Effector CD8-positive, alpha-beta T cell (primary cell): ENCODE measurements at regions not wholly inside any gene's neighbourhood (a gene's known extent, or its start where the extent isn't known, plus 50 kb on each side); places are given as distances from the start of the nearest gene placed in this dataset.
"Not testable (repeated sequence)": the region's sequence is repeated elsewhere in the genome, so short reads cannot be mapped to it uniquely, and the experiment has no call there.

Experiments used
- DNase-seq: peaks from one replicate; lab custom pipeline; 2025; lab: John Stamatoyannopoulos, UW

DNA sequence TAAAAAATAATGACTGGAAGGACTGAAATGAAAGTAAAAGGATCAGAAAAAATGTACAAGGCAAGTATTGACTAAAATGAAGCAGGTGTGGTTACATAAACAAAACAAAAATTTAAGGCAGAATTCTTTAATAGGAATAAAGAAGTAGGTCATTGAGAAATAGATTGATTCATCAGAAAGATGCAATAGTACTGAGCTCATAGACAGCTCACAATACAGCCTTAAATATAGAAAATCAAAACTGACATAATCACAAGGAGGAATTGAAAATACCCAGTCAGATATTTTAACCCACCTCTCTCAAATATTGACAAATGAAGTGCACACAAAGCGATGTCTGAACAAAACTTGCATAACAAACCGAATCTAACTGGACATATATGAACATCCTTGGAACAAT, 366.8 kb upstream of the DPYD start:
- DNase-seq, result no peak

- no peak for DNase-seq
These were observed 365.8 kb upstream of the DPYD start for GRCh38 chr1:98286656-98287055.

DNA sequence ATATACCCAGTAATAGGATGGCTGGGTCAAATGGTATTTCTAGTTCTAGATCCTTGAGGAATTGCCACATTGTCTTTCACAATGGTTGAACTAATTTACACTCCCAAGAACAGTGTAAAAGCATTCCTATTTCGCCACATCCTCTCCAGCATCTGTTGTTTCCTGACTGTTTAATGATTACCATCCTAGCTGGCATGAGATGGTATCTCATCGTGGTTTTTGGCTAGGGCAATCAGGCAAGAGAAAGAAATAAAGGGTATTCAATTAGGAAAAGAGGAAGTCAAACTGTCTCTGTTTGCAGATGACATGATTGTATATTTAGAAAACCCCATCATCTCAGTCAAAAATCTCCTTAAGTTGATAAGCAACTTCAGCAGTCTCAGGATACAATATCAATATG, 364.5 kb upstream of the DPYD start:
- DNase-seq, result not testable (repeated sequence)

- no peak for DNase-seq
These were observed 359.2 kb upstream of the DPYD start for GRCh38 chr1:98280049-98280448.

DNA sequence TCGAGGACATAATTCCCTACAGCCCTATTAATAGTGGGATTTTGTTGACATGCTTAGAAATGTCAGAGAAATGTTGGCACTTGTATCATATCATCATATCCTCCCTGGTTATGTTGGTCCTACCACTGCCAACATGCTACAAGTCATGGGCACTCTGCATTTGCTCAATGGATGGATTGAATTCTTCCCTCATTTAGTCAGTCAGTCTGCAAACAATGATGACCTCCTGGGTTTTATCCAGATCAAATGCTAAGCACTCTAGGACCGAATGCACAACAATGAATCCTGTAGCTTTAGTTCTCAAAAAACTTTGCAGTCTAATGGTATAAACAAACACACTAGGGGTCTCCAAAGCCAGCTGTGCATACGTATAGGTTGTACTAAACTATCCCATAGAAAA, 357.2 kb upstream of the DPYD start:
- no peak for DNase-seq

- DNase-seq, result no peak
These were observed 356.3 kb upstream of the DPYD start for GRCh38 chr1:98277118-98277517.

DNA sequence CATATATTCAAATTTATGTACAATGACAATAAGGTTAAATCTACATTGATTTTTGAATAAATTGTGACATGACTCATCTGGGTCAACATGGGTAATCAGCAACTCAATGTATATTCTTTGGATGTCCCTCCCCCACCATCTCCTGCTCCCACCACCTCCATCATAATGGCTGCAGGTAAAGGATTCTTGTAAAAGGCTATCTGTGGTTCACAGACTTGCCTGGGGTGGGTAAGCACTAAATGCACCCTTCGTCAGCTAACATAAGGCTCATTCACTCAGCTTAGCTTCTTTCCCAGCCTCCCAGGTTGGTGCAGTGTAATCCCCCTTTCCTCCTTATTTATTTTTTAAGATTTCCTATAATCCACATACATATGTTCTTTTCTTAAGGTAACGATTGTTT, 355.7 kb upstream of the DPYD start:
- DNase-seq, result no peak

DNA sequence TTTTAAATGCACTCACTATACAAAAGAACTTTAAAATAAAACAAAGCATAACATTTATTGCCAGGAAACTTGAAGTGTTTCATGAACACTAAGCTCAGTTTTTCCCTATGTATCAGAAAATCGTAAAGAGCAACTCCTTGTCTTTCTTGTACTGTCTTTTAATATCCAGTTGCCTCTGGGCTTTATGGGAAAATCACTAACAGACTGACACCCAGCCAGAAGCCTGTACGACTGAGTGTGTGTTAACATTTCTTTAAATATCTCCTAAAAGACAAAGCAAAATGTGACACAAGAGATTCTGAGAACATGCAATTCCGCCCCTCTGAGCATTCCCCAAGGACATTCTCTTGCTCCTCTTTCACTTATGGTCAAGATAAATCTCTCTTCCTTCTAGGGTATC, 347.5 kb upstream of the DPYD start:
- no peak for DNase-seq

DNA sequence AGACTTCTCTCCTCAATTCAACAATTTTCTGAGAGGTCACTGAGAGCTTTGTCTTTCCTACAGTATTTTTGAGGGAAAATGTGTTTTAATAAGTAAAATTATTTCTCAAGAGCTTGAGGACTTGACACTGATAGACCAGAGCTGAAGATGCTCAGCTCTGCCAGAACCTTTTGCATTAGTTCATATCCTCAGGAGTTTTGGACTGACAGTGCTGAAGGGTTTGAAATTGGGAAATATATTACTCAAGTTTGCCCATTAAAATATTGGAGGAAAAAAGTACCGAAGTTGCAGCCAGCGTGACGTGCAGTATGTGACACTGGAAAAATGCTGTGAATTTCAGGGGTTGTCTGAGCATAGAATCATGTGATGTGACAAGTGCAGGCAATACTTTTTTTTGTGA, 346.6 kb upstream of the DPYD start:
- no peak for DNase-seq

- no peak for DNase-seq
These were observed 343.9 kb upstream of the DPYD start for GRCh38 chr1:98264727-98265126.

DNA sequence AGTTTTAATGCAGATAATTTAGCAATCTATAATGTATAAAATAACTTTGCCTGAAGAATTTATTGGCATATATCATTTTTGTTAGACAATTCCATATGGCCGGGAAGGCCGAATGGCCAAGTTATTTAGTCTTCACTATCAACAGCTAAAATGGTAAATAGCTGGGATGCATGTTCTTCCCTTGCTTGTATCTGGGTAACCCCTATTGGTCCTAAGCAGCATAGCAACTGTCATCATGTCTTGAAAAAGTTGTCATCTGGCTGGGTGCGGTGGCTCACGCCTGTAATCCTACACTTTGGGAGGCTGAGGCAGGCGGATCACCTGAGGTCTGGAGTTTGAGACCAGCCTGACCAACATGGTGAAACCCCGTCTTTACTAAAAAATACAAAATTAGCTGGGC, 340.0 kb upstream of the DPYD start:
- DNase-seq, result no peak

DNA sequence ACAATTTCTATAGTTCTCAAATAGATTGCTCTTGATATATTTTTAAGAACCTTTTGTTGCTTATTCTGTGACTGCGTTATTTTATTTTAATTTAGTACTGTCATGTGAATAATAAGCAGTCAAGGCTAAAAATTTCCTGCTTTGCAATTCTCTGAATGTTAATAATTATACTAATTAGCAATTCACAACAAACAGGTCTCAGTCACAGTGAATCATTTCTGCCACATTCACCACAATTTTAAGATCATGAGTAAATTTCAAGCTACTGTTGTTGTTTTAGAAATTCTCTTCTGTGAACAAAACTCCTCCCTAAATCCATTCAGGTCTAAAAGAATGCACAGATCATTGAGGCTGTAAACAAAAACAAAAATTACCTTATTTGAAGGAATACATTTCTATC, 339.6 kb upstream of the DPYD start:
- DNase-seq, result no peak

DNA sequence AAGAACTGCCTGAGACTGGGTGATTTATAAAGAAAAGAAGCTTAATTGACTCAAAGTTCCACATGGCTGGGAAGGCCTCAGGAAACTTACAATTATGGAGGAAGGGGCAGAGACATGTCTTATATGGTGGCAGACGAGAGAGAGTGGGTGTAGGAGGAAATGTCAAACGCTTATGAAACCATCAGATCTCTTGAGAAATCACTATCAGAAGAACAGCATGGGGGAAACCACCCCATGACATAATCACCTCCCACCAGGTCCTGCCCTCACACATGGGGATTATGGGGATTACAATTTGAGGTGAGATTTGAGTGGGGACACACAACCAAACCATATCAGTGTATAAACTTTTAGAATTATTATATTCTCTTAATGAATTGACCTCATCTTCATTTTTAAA, 335.9 kb upstream of the DPYD start:
- DNase-seq, result no peak

GRCh38 chr1:98253145-98253544, 332.3 kb upstream of the DPYD start:
- DNase-seq, result no peak

- no peak for DNase-seq
These were observed 330.7 kb upstream of the DPYD start for GRCh38 chr1:98251497-98251896.

DNA sequence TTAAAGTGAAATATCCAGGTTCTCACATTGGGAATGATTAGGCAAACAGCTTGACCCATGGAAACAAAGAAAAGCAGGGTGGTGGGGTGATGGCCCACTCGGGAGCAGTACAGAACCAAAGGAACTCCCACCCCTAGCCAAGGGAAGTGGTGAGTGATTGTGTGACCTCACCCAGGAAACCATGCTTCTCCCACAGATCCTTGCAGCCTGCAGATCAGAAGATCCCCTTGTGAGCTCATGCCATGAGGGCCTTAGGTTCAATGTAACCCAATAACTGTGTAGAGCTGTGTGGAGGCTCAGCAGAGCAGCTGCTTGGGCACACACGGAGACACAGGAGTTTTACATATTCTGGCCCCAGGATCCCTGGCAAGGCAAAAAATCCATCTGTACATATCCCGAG, 311.8 kb upstream of the DPYD start:
- no peak for DNase-seq

DNA sequence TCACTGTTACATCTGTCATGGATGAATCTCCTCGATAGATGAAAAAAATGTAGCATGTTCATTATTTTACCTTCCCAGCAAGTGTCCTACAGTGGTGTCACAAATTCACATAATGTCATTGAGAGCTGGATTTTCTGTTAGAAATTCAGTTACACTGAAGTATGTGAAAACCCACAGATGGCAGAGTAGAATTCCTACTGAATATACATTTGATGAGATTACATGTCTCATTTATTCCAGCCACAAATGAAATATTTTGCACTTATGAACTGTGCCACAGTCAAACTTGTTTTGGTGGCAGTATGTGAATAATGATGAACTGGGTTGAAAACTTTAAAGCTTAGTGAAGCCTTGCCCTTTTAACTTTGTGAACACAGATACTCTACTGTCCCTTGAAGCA, 301.9 kb upstream of the DPYD start:
- DNase-seq, result no peak

DNA sequence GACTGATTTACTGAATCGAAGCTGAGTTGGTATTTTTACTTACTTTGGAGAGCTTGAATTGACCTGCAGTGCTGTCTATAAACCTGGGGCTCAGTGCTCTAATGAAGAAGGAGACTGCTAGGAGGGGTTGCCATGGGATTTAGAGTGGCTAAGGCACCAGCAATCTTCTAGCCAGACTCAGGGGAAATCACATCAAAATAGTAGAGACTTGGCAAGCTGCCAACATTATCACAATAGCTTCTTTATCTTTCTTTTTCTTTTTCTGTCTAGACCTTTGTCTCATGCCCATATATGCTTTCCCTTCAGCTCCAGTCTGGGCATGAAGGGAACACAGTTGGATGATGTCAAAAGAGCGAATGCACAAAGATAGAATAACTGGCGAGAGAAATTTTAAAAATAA, 301.1 kb upstream of the DPYD start:
- DNase-seq, result no peak

- no peak for DNase-seq
These were observed 296.8 kb upstream of the DPYD start for GRCh38 chr1:98217601-98218000.

DNA sequence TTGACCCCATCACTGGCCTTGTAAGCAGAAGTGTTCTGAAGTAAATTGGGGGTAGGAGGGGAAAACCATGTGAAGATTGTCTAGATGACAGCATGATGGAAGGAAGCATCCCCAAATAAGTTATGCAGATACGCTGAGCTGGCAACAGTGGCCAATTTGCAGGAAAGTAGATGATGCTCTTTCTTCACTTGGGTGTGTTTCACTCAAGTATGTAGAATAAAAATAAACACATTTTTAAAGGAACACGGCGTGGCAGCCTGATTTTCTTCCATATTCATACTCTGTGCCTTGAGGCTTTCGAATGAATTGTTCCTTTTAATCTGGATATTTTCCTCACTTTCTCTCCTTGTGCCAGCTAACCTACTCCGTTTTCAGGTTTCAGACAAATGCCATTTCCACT, 295.5 kb upstream of the DPYD start:
- DNase-seq, result no peak

- DNase-seq, result no peak
These were observed 290.5 kb upstream of the DPYD start for GRCh38 chr1:98211271-98211845.

DNA sequence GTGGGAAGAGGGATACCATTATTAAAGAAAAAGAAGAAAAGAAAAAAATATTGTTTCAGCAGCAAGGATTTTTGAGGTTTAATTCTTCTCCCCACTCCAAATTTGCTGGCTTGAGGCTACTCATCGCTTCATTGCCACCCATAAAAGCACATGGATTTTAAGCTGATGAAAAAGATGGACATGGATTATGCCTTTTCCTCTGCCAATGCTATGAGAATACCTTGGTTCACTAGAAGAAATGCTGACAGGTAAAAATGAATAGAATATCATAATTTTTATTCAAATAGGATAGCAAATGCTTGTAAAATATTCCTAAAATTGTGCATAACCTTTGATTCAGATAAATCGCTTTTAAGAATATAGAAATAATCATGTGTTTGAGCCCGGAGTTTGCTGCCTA, 289.7 kb upstream of the DPYD start:
- no peak for DNase-seq

DNA sequence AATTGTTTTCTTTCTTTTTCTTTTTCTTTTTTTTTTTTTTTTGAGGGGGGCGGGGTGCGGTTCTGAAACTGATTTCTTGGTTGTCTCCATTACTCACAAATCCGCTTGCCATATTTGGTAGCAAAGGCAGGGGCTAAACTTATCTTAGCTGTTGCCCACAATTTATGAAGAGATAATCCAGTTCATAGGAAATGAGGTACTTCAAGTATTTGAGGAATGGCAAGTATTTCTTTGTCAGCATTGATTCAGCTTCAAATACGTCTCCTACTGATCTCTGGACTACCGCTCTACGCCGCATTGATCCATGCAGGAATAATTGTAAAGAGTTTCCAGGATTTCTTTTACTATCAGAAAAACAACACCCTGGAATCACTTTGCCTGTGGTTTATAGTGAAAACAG, 289.2 kb upstream of the DPYD start:
- DNase-seq, result no peak

- no peak for DNase-seq
These were observed 284.6 kb upstream of the DPYD start for GRCh38 chr1:98205291-98206017.
